GM21367 (cell line): ENCODE measurements at regions not wholly inside any gene's neighbourhood (a gene's known extent, or its start where the extent isn't known, plus 50 kb on each side); places are given as distances from the start of the nearest gene placed in this dataset.
"Not testable (repeated sequence)": the region's sequence is repeated elsewhere in the genome, so short reads cannot be mapped to it uniquely, and the experiment has no call there.

ENCODE experiments used
- ATAC-seq: cut with Tn5 transposase; IDR thresholded peaks from one replicate; pipeline ENCODE4 v1.9.1; 2021; ENCODE audit not compliant: unreplicated experiment

- no peak for ATAC-seq
Measured at GRCh38 chr2:210860276-210860675, 303.9 kb downstream of the CPS1 start.

DNA sequence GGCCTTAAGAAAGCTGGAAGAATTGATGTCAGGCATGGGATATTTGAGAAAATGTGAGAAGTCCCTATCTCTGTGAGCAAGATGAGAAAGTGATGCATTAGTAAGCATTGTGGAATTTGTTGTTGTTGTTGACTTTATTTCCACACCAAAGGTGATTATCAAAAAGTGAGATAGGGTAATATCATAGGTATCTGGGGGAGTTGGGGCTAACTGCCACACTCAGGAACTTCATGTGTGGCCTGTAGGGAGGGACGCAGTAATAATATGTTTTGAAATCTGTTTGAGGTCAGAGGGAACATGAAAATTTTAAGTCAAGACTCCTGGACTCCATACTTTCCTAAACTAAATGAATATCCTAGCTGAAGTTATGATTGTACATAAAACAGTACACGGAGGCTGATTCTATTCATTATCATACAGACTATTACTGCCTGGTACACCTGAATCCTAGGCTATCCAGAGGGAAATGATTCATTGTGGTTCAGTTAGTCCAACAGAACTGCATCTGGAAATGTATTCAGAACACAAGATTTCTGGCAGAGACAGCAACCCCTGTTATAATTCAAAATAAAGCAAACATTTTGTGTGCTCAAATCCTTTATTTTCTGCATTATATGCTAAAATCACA, 304.8 kb downstream of the CPS1 start:
- no peak for ATAC-seq

DNA sequence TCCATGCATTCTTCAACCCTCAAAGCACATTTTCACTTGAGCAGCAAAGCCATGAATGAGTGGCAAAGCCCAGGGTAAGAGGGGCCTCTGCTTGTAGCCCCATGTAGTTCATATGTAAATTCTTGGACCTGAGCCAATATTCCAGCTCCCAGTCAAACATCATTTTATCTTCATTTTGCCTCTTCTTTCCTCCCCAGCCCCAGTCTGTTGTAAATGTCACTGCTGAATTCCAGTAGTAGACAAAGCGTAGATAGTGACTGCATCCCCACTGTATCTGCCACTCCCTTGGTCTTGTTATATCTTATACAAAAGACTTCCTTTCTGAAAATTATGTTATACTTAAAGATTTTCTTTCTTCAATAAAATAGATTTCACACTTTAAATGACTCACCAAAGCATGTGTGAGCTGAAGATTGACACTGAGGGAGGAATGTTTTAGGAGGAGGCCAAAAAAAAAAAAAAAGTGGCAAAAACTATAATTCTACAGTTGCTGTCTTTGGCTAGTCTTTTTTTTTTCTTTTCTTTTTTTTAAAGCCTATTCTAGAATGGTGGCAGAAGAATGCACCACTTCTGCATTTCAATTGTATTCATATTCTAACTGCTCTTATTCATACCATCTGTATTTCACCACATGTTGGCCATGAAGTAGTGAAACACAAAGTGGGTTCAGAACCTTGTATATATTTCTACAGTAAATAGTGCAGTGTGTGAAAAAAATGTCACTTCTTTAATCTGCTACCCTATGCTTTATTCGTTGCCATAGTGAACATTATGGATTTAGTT, 306.1 kb downstream of the CPS1 start:
- ATAC-seq, result no peak

DNA sequence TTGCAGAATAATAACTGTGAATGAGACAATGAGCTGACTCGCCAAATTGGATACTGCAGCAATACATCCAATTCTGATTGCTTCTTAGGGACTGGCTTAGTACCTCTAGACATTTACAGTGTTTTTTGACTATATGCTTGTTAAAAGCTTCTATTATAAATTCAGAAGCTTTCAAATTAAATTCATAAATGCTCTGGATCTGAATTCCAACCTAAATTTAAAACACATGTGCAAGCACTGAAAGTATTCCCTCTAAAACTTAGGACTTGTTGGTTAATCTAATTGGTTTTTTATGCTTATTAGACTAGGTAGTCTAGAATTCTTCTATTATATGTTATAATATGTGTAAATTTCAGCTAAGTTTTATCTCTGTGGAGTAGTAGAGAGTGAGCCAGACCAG, 306.9 kb downstream of the CPS1 start:
- ATAC-seq, result no peak

DNA sequence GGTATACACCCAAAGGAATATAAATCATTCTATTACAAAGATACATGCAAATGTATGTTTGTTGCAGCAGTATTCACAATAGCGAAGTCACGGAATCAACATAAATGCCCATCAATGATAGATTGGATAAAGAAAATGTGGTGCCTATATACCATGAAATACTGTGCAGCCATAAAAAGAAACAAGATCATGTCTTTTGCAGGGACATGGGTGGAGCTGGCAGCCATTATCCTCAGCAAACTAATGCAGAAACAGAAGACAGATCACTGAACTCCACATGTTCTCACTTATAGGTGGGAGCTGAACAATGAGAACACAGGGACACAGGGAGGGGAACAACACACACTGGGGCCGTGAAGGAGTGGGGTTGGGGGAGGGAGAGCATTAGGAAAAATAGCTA, 315.2 kb downstream of the CPS1 start:
- ATAC-seq, result not testable (repeated sequence)

DNA sequence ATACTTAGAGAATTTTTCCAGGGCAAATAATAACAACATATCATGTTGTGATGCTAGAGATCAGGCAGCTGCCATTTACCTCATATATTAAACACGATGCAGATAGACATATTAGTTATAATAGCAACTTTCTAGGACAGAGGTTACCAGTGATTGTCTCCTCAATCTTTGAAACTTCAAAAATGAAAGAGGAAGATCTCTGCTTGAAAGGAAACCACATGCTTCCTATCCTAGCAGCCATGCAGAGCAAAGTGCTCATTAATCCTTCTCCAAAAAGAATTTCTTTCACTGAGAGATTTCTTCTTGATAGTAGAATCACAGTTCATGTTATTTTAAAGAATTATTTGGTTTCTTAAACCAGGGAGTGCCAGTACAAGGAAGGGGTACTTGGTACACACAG, 317.2 kb downstream of the CPS1 start:
- no peak for ATAC-seq

GRCh38 chr2:210884227-210884626, 327.8 kb downstream of the CPS1 start:
- no peak for ATAC-seq

DNA sequence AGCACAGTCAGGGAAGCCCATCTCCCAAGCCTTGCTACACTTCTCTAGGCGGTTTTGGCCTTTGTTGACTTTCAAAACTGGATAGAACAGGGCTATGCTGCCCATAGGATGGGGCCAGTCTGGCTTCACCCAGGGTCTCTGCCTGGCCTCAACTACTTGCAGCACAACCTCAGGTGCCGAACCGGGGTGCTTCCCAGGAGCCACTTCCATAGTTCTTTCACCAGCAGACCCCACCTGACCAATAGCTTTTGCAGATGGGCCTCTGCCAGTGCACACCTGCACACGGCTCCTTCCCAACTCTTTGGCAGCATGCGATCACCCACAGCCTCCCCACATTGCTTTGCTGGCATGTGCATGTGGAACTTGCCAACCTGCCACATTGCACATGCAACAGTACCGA, 331.6 kb downstream of the CPS1 start:
- no peak for ATAC-seq

DNA sequence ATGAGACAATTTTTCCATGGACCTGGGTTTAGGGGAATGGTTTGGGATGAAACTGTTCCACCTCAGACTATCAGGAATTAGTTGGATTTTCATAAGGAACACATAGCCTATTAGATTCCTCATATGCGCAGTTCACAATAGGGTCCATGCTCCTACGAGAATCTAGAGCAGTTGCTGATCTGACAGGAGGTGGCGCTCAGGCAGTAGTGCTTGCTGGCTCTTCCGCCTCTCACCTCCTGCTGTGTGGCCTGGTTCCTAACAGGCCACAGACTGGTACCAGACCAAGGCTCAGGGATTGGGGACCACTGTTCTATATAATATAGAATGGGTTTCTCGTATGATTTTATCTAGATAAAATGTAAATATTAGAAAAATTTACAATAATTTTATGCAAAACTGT, 338.7 kb downstream of the CPS1 start:
- ATAC-seq, result no peak

DNA sequence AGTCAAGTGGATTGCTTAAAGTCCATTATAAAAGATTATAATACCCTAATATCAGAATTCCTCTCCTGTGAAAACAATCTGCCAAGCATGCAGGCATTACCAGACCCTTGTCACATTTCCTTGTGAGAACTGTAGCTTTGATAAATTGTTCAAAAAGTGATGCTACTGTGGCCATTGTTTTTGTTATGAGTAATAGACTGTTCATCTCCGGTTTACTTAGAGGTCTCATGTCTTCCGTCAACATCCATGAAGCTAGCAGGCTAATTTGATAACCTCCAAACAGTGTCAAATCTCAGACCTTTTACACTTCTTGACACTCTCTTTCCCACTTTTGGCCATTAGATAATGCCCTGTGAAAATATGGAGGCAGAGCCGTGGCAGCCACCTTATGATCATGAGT, 342.7 kb downstream of the CPS1 start:
- no peak for ATAC-seq

DNA sequence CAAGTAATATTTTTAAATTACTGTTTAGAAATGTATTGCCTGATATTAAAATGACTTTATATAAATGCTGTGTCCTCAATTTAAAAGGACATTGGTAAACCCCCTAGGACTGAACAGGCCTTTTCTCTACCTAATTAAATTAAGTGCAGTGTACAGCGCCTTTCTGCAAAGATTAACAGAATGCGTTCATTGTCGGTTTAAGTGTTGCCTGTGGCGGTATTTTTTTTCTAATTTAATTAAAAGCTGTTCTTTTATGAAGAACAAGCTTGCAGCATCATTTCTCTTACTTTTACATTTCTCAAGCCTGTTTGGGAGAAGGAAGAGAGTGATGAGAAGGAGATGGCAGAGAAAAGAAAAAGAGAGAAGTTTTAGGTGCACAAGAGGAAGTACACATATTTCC, 344.9 kb downstream of the CPS1 start:
- ATAC-seq, result no peak

DNA sequence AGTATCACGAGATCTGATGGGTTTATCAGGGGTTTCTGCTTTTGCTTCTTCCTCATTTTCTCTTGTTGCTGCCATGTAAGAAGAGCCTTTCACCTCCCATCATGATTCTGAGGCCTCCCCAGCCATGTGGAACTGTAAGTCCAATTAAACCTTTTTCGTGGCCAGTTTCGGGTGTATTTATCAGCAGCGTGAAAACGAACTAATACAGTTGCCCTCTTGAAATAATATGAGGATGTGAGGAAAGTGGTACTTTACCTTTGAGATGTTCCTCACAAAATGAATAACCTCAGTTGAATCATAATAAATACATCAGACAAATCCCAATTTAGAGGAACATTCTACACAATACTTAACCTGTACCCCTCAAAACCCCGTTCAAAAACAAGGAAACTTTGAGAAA, 356.4 kb downstream of the CPS1 start:
- ATAC-seq, result no peak

DNA sequence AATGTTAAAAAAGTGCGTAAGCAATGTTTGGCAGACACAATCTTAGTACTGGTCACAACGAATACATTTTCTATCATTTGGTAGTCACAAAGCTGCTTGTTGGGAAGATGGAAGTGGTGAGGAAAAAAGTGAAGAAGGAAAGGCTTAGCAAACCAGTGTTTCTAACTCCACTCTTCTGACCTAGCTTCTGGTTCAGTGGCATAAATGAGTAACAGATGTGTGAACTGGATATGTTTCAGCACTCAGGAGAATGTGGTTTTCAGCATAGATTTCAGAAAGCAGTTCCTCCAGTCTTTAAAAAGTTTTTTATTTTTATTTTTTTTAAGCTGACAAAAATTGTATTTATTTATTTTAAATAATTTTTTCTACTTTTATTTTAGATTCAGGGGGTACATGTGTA, 357.1 kb downstream of the CPS1 start:
- ATAC-seq, result no peak

- ATAC-seq, result no peak
Measured at GRCh38 chr2:210915912-210916311, 359.5 kb downstream of the CPS1 start.

GRCh38 chr2:210917465-210917864, 361.1 kb downstream of the CPS1 start:
- no peak for ATAC-seq

- no peak for ATAC-seq
Measured at GRCh38 chr2:210919128-210919527, 362.7 kb downstream of the CPS1 start.

GRCh38 chr2:210922419-210922818, 366.0 kb downstream of the CPS1 start:
- ATAC-seq, result no peak

DNA sequence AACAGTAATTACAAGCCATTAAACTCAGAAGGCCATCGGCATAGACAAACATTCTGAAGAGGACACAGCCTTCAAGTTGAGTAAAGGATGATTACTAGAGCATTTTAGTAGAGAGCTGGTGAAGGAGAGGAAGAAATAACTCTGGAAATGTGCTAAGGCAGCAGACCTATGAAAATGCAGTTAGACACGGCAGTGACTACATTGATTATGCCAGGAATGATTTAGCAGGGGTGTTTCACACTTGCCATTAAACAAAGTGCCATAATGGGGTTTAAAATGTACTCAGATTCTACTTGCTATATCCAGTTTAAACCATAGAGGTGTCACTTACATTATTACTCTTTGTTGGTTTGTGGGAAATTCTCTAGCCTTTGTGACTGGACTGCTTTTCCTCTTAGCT, 372.3 kb downstream of the CPS1 start:
- no peak for ATAC-seq

GRCh38 chr2:210938228-210938627, 381.8 kb downstream of the CPS1 start:
- no peak for ATAC-seq

DNA sequence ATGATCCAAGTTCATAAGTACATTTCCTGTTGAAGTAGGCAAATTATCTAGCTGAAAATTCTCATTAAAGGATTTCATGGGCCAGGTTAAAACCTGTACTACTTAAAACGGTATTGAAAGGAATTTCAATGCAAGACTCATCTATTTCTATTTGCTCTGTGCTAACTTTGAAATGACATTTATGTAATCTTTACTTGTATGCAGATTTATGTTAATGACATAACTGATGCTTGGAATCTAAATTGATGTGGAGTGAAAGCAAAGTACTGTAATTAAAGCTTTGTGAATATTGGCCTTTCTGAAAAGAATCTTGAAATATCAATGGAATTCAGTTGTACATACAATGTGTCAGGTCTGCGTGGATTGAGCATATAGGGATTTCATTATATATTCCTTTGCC, 390.0 kb downstream of the CPS1 start:
- ATAC-seq, result no peak

- not testable (repeated sequence) for ATAC-seq
Measured at GRCh38 chr2:210950434-210951060, 394.1 kb downstream of the CPS1 start.

DNA sequence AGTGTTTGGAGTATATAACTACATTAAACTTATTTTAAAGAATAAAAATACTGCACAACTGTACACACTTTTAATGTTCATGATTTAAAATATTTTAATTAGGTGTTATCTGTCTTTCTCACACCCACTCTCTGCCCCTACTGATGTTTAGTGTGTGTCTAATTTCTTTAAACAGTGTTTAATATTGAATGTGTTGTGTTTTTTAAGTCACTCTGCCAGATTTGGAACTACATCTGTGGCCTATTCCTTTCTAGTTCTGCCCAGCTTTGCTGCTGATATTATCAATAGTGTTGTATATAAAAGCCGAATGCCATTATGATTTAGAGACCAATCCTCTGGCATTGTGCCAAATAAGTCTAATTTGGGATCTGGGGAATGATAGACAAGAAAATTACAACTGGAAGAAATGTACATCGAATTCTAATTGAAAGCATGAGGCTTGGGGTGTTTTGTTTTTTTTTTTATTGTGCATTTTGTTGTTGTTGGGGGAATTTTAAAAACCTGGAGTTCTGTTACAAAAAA, 398.0 kb downstream of the CPS1 start:
- ATAC-seq, result no peak
